OCI-LY3 (cell line): ENCODE measurements at regions not wholly inside any gene's neighbourhood (a gene's known extent, or its start where the extent isn't known, plus 50 kb on each side); places are given as distances from the start of the nearest gene placed in this dataset.
"Not testable (repeated sequence)": the region's sequence is repeated elsewhere in the genome, so short reads cannot be mapped to it uniquely, and the experiment has no call there.

Experiments
- H2AFZ ChIP-seq: fragments of 200-600, 300-600 bp; shearing (Covaris generic); 2 replicates; pipeline ENCODE4 v1.6.0; 2014; ENCODE audit warnings: antibody characterized with exemption, low read depth, low read length
- H3K27ac ChIP-seq: fragments of 200-600, 300-600 bp; sonication (generic); 2 replicates; pipeline ENCODE4 v1.5.1; 2014; ENCODE audit warnings: mild to moderate bottlenecking, low read length, moderate library complexity, mixed read lengths
- H3K27me3 ChIP-seq: fragments of 200-600, 300-600 bp; sonication (generic); 2 replicates; pipeline ENCODE4 v1.6.1; 2014; ENCODE audit warnings: low read depth, low read length, mixed read lengths
- H3K36me3 ChIP-seq: fragments of 200-600, 300-600 bp; sonication (generic); replicated peaks from 2 replicates; pipeline ENCODE3; 2014; ENCODE audit warnings: low read depth, low read length, mixed read lengths
- H3K4me1 ChIP-seq: fragments of 300-600, 200-600 bp; sonication (generic); 2 replicates; pipeline ENCODE4 v1.6.1; 2014; ENCODE audit warnings: low read length, mixed read lengths
- H3K4me2 ChIP-seq: fragments of 200-600, 300-600 bp; sonication (generic); 2 replicates; pipeline ENCODE4 v1.6.1; 2014; ENCODE audit warnings: low read length, mixed read lengths
- H3K4me3 ChIP-seq: fragments of 300-600, 200-600 bp; sonication (generic); 2 replicates; pipeline ENCODE4 v1.5.1; 2014; ENCODE audit warnings: antibody characterized with exemption, mild to moderate bottlenecking, low read length, moderate library complexity
- H3K79me2 ChIP-seq: fragments of 300-600, 200-600 bp; shearing (Covaris generic); 2 replicates; pipeline ENCODE4 v1.6.1; 2014; ENCODE audit warnings: mild to moderate bottlenecking, low read length, mixed read lengths
- H3K9ac ChIP-seq: fragments of 300-600, 200-600 bp; shearing (Covaris generic); 2 replicates; pipeline ENCODE4 v1.6.0; 2014; ENCODE audit warnings: mild to moderate bottlenecking, low read length, moderate library complexity
- H3K9me3 ChIP-seq: fragments of 200-600, 300-600 bp; shearing (Covaris generic); 2 replicates; pipeline ENCODE4 v1.6.1; 2014; ENCODE audit warnings: low read length, mixed read lengths; ENCODE audit not compliant: insufficient read depth
- H4K20me1 ChIP-seq: fragments of 200-600, 300-600 bp; sonication (generic); 2 replicates; pipeline ENCODE4 v1.6.1; 2016; ENCODE audit warnings: low read length, mixed read lengths; ENCODE audit not compliant: insufficient read depth
- EZH2phosphoT487 ChIP-seq: fragments of 200-600 bp; shearing (Covaris generic); IDR thresholded peaks from 2 replicates; pipeline ENCODE4 v1.6.1; 2018; ENCODE audit warnings: antibody characterized with exemption, mixed run types, low read depth
- TF ChIP-seq, protein P1 (sequence below): fragments of 200-600, 300-600 bp; sonication (generic); IDR thresholded peaks from 2 replicates; pipeline ENCODE4 v1.5.1; 2014; ENCODE audit warnings: antibody characterized with exemption, low read length, low read depth

- H3K27me3 ChIP-seq = no peaks in the 10 kb centered on the region
- TF ChIP-seq, protein P1, sequence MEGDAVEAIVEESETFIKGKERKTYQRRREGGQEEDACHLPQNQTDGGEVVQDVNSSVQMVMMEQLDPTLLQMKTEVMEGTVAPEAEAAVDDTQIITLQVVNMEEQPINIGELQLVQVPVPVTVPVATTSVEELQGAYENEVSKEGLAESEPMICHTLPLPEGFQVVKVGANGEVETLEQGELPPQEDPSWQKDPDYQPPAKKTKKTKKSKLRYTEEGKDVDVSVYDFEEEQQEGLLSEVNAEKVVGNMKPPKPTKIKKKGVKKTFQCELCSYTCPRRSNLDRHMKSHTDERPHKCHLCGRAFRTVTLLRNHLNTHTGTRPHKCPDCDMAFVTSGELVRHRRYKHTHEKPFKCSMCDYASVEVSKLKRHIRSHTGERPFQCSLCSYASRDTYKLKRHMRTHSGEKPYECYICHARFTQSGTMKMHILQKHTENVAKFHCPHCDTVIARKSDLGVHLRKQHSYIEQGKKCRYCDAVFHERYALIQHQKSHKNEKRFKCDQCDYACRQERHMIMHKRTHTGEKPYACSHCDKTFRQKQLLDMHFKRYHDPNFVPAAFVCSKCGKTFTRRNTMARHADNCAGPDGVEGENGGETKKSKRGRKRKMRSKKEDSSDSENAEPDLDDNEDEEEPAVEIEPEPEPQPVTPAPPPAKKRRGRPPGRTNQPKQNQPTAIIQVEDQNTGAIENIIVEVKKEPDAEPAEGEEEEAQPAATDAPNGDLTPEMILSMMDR = no peak
- no peak for TF ChIP-seq EZH2phosphoT487
- H3K79me2 ChIP-seq = no peaks in the 10 kb centered on the region
- no peak overlapping the region for H3K4me2 ChIP-seq
- H4K20me1 ChIP-seq = no peaks in the 10 kb centered on the region
- peaks cover 9% of the 10 kb centered on the region for H3K4me1 ChIP-seq
- H3K9ac ChIP-seq = no peak overlapping the region
- H3K36me3 ChIP-seq = no peaks in the 10 kb centered on the region
- H3K9me3 ChIP-seq = no peaks in the 10 kb centered on the region; the same call in 1 of the 2 replicates
- H2AFZ ChIP-seq = no peak overlapping the region
- H3K27ac ChIP-seq = no peak overlapping the region
- H3K4me3 ChIP-seq = no peak overlapping the region
Observed at GRCh38 chr3:164814106-164814505, 264.2 kb downstream of the SI start.

DNA sequence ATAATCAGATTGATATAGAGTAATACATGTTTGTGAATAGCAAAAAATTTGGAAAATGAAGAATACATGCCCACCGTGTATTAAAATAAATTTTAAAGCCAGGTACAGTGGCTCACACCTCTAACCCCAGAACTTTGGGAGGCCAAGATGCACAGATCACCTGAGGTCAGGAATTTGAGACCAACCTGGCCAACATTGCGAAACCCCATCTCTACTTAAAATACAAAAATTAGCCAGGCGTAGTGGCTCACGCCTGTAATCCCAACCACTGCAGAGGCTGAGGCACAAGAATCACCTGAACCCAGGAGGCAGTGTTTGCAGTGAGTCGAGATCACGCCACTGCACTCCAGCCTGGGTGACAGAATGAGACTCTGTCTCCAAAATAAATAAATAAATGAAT, 266.3 kb downstream of the SI start:
- no peak for TF ChIP-seq EZH2phosphoT487
- Histone ChIP-seq H3K27me3 (no peaks in the 10 kb centered on the region), H4K20me1 (no peaks in the 10 kb centered on the region), H3K4me2 (no peak overlapping the region), H3K79me2 (no peaks in the 10 kb centered on the region), H3K27ac (no peak overlapping the region), H3K4me1 (peaks cover 9% of the 10 kb centered on the region), H3K9ac (no peak overlapping the region), H3K36me3 (no peaks in the 10 kb centered on the region), H2AFZ (no peak overlapping the region), H3K4me3 (no peak overlapping the region), H3K9me3 (no peaks in the 10 kb centered on the region)

- H3K27ac ChIP-seq = no peak overlapping the region
- no peaks in the 10 kb centered on the region for H4K20me1 ChIP-seq
- no peak for TF ChIP-seq EZH2phosphoT487
- TF ChIP-seq, protein P1 = peak; percentile 78
- peak overlapping the region; percentile 52; the same call in 1 of the 2 replicates for H2AFZ ChIP-seq
- no peaks in the 10 kb centered on the region for H3K79me2 ChIP-seq
- H3K4me1 ChIP-seq = no peaks in the 10 kb centered on the region
- H3K27me3 ChIP-seq = no peaks in the 10 kb centered on the region
- no peaks in the 10 kb centered on the region for H3K36me3 ChIP-seq
- H3K9ac ChIP-seq = no peak overlapping the region
- H3K4me2 ChIP-seq = peak overlapping the region; percentile 29; the same call in 1 of the 2 replicates
- H3K9me3 ChIP-seq = no peaks in the 10 kb centered on the region
- no peak overlapping the region for H3K4me3 ChIP-seq
Observed at GRCh38 chr3:164806188-164806587, 272.1 kb downstream of the SI start.

- Histone ChIP-seq H3K4me2 (no peak overlapping the region), H3K9me3 (no peaks in the 10 kb centered on the region), H3K4me1 (no peaks in the 10 kb centered on the region), H3K27ac (no peak overlapping the region), H3K79me2 (no peaks in the 10 kb centered on the region), H3K9ac (no peak overlapping the region), H3K36me3 (no peaks in the 10 kb centered on the region), H3K4me3 (no peak overlapping the region), H4K20me1 (no peaks in the 10 kb centered on the region), H3K27me3 (no peaks in the 10 kb centered on the region), H2AFZ (no peak overlapping the region)
- TF ChIP-seq EZH2phosphoT487 = no peak
- TF ChIP-seq, protein P1 = no peak
Observed at GRCh38 chr3:164794099-164794498, 284.2 kb downstream of the SI start.

DNA sequence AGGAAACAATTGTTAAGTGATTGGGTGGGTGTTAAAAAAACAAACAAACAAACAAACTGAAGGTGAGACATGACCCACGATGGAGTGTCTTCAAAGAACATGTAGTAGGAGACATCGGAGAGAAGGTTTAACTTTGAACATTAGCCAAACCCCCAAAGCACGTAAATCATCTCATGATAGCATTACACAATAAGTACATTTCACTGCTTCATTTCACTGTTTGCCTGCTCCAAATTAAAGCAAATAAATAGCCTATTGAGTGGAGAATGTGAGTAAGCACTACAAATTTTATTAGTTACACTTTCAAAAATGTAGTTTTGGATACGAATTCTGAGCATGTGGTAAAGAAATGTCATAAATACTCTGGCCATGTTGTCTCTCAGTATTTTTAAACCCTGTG, 287.0 kb downstream of the SI start:
- no peaks in the 10 kb centered on the region for H3K27me3 ChIP-seq
- H3K4me1 ChIP-seq = no peaks in the 10 kb centered on the region
- H4K20me1 ChIP-seq = no peaks in the 10 kb centered on the region
- no peak overlapping the region for H3K27ac ChIP-seq
- no peak for TF ChIP-seq EZH2phosphoT487
- TF ChIP-seq, protein P1 = no peak
- H3K9me3 ChIP-seq = no peaks in the 10 kb centered on the region
- H3K36me3 ChIP-seq = no peaks in the 10 kb centered on the region
- H3K79me2 ChIP-seq = no peaks in the 10 kb centered on the region
- H3K4me2 ChIP-seq = no peak overlapping the region
- no peak overlapping the region for H2AFZ ChIP-seq
- H3K4me3 ChIP-seq = no peak overlapping the region
- H3K9ac ChIP-seq = no peak overlapping the region

- H3K4me1 ChIP-seq, H3K9ac ChIP-seq, H3K4me2 ChIP-seq, H2AFZ ChIP-seq, H3K27ac ChIP-seq, H3K79me2 ChIP-seq, H3K36me3 ChIP-seq, H4K20me1 ChIP-seq, H3K27me3 ChIP-seq, H3K4me3 ChIP-seq, H3K9me3 ChIP-seq: not testable (repeated sequence)
Observed at GRCh38 chr3:164784407-164784806, 293.9 kb downstream of the SI start.
